GM21786 (cell line): ENCODE measurements at regions not wholly inside any gene's neighbourhood (a gene's known extent, or its start where the extent isn't known, plus 50 kb on each side); places are given as distances from the start of the nearest gene placed in this dataset.

Source experiments
- ATAC-seq: cut with Tn5 transposase; IDR thresholded peaks from one replicate; pipeline ENCODE4 v1.9.1; 2021; ENCODE audit not compliant: unreplicated experiment

DNA sequence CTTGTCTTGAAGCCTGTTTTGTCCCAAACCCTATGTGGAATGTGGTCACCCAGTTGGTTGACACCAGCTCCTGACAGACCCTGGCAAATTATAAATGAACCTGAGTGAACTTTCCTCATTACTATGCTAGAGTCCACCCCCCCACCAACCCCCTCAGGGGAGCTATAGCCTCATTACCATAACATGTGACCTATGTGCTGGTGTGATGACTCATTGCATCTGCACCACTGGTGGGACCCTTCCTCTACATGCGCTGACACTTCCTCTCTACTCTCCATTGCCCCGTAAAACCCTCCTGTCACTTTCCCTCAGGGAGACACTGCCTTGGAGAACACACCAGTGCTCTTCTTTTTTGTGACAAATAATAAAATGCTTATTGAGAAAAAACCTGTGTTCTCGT, 105.0 kb upstream of the SESN3 start:
- ATAC-seq: no peak

DNA sequence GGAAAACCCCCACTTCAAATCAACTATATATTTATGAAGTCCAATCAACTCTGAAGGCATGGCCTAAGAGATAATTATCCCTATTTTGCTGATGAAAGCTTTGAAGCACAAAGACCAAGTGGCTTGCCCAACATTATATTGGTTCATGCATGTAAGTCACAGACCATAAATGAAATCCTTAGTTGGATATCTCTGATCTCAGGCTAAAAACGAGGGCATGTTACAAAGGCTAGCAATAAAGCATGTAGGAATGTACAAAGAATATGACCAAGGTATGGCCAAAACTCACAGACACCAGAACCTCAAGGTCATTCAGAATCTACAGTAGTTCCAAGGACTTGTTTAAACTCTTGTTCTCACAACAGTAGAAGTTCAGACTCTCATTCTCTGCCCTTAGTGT, 100.2 kb upstream of the SESN3 start:
- no peak for ATAC-seq

DNA sequence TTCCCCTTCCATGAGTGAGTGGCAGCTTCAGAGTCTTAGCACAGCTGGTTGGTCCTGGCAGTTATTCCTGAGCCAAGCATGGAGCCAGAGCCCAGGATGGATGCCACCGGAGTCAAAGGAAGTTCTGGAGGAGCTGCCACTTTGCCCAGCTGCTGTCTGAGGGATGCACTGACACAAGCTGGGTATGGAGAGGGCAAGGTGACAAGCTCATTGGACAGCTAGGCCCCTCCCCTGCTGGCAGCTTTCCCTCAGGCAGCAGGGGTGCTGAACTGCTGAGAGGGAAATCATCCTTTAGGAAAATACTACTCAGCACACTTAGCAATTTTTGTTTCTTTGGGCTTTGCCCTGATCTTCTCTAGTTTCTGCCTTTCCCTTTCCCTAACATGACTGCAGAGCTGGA, 99.3 kb upstream of the SESN3 start:
- ATAC-seq: no peak

DNA sequence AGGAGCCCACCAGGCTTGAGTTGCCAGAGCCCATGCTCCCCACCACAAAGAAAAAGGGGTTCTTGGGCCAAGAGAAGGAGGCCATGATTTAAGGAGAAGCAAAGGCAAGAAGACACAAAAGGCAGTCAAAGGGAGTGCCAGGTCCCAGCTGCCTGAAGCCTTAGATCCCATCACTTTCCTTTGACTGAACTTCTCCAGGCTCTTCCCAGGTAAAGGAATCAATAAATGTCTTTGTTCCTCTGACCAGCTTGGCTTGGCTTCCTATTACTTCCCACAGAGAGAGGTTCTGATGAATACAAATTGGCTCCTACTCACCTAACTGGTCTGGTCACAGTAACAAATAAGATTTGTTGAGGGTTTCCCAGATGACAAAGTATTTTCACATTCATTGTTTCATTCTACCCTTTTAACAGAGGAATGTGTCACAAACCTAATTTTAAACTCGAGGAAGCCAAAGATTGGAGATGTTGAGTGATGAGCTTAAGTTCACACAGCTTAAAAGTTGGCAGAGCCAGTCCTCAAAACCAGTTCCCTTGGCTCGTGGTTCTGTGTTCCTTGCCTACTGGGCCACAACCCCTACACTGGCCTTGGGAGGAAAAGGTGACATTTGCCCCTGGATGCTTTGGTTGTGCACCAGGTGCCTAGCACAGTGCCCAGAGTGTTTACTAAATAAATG, 96.4 kb upstream of the SESN3 start:
- no peak for ATAC-seq

DNA sequence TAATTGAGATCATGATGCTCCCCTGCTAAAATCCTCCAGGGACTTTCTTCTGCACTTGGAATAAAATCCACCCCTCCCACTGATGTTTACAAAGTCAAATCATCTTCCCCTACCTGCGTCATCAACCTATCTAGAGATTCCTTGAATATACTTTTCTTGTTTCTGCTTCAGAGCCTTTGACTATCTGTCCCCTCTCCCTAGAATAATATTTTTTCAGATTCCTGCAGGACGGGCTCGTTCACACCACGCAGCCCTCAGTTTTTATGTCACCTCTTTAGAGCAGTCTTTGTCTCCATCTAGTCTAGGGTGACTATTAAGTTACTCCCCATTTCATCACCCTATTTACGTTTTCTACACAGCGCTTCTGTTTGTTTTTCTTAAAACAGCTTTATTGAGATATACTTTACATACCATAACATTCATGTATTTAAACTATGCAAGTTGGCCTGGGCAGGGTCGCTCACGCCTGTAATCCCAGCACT, 94.8 kb upstream of the SESN3 start:
- no peak for ATAC-seq

DNA sequence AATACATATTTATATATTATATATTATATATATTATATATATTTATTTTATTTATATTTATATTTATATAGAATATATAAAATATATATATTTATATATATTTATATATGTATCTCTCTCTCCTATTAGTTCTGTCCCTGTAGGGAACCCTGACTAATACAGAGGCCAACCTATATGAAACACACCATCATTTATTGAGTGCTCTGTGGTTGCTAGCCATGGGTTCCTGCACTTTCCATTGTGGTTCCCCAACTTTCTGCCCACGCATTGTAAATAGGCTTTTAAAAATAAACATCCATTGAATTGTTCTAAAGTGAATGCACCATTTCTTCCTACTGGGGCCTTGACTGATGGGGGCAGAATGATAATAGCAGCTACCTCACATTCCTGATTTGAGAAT, 93.8 kb upstream of the SESN3 start:
- ATAC-seq: no peak

DNA sequence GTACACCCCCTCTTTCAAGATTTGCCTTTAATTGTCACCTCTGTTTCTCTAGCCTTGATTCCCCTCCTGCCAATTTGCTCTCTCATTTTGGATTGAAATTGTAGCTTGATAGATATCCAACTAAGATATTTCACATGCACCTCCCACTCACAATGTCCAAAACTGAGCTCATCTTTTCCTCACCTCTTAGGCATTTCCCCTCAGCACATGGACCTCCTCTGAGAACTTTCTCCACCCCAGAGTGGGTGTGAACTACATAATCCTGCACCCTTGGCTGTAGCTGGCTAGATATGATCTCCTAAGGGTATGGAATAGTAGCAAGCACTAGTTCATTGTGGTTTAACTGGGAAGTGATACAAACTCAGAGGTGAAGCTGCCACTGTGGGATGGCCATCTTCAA, 91.5 kb upstream of the SESN3 start:
- no peak for ATAC-seq

DNA sequence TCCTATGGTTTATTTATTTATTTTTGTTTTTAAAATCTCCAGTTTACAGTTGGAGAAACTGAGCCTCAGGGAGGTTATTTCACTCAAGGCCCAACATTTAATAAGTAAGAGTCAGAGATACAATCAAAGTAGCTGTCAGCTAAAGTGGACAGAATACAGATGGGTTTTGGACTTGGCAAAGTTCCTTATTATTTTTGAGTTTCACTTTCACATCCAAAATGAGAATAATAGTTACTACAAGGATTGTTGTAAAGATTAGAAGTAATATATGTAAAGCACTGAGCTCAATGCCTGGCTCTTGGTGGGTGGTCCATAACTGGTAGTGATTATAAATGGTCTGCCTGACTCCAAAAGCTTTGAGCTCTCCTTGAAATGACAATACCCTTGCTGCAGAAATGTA, 87.5 kb upstream of the SESN3 start:
- no peak for ATAC-seq

DNA sequence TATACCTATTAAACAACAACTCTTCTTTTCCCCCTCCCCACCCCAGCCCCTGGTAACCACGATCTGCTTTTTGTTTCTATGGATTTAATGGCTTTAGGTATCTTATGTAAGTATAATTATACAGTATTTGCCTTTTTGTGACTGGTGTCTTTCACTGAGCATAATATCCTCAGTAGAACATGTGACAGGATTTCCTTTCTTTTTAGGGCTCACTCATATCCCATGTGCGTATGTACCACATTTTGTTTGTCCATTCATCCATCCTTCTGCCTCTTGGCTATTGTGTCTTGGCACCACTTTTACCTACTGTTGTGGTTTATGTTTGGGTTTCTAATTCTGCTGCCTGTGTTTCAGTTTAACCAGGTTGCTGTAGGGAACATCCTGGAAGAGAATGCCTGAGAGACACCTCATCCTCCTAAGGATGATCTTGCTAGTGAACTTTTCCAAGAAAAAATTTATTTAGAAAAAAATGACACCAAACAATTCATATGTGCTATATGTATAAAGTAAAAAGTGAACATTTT, 77.6 kb upstream of the SESN3 start:
- ATAC-seq: no peak

DNA sequence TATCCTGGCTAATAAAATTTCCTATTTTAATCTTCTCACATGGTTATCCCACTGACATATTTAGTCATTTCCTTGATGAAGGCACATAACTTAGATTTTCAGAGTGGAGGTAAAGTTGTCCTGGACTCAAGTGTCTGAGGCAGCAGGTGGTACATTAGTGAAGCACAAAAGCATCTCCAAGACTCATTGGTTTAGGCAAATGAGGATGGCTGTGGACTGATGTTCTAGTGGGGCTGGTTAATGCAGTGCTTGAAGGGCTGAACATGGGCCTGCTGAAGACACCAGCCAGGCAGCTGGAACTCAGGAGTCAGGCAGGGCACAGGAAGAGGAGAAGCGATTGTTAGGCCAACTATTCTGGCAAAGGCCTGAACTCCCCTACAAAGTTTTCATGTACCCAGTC, 76.3 kb upstream of the SESN3 start:
- no peak for ATAC-seq

DNA sequence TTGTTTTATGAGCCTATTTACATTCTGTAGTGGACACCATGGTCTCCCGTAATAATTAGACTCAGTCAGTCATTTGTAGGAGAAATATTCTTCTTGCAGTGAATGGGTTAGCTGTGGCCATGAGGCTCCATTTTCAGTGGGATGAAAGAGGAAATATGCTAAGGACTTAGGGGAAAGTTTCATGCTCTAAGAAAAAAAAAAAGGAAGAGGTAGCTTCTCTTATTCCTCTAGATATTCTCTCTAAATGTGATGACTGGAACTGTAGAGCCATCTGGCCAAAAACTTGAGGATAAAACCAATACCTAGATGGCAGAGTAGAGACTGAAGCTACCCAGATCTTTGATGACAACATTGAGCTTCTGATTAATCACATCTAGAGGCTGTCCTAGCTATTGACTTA, 75.8 kb upstream of the SESN3 start:
- ATAC-seq: no peak

DNA sequence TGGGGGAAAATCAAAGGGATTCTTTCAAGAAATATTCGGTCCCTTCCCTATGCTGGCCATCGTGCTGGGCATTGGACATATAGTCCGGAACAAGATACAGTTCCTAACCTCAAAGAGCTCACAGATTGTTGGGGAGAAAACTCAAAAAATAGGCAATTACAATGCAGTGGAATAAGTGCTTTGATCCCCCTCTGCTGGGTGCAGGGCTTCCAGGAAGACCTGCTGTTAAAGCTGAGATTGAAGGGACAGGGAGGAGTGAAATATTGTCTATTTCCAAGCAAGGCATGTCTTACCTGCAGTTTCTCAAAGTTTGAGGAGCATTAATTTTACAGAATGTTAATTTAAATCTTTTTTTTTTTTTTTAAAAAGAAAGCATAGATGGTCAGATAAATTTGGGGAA, 75.1 kb upstream of the SESN3 start:
- no peak for ATAC-seq

DNA sequence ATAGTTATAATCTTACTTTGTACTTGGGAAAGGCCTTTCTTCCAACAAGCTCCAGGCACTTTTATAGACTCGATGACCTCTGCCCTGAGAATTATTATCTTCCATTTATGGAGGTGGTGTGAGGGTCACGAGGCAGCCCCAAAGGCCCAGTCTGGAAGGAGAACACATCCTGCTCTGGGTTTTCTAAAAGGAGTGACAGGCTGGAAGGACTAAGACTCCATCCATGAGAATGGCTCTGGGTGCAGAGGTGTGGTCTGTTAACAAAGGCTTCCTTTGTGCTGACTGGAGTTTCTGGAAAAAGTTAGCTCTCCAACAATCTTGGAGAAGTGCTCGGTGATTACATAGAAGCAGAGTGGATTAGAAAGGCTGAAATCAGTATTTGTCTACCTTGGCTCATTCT, 74.7 kb upstream of the SESN3 start:
- ATAC-seq: no peak

DNA sequence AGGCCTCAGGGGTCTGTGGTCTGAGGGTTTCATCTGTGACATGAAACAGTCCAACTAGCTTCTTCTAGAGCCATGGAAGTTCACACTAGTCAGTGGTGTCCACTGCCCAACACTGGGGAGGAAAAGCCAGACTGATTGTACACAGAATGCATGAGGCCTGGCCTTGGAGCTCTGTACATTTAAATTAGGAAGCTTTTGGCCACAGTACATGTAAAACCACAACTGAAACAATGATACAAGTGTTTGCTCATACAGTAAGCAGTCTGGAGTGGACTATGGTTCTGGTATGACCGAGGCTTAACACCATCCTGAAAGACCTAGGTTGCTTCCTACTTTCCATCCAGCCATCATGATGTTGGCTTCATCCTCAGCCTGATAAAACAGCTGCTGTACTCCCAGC, 73.8 kb upstream of the SESN3 start:
- ATAC-seq: no peak

DNA sequence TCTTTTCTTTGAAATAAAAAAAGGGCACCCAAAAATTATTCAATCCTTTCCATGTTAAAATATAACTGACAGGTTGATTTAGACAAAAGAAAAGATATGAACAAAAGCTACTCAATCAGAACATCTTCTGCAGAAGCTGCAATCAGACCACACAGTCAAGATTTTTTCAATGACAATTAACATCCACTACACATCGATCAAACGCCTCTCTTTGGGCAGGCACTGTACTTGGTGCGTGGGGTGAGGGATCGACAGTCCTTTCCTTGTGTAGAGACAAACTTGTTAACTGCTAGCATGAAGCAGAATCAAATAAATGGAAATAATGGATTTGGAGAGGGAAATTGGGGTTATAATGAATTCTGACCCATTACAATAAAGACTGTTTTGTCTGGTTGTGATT, 71.2 kb upstream of the SESN3 start:
- ATAC-seq: no peak

DNA sequence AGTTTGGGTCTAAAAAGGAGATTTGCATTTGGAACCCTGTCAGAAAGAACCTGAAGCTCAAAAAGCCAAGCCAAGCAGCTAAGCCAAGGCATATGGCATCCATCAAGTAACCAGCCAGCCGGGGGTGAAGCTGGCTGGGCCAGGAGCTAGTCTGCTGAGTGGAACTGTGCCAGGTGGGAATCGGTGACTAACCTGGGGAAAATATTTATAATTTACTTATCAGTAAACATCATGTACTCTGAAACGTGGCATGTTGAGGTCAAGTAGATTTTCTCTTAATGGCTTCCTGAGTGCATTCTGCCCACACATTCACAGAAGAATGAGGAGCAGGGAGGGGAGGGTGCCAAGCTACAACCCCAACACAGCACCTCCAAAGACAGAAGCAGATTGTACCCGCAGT, 70.5 kb upstream of the SESN3 start:
- no peak for ATAC-seq

DNA sequence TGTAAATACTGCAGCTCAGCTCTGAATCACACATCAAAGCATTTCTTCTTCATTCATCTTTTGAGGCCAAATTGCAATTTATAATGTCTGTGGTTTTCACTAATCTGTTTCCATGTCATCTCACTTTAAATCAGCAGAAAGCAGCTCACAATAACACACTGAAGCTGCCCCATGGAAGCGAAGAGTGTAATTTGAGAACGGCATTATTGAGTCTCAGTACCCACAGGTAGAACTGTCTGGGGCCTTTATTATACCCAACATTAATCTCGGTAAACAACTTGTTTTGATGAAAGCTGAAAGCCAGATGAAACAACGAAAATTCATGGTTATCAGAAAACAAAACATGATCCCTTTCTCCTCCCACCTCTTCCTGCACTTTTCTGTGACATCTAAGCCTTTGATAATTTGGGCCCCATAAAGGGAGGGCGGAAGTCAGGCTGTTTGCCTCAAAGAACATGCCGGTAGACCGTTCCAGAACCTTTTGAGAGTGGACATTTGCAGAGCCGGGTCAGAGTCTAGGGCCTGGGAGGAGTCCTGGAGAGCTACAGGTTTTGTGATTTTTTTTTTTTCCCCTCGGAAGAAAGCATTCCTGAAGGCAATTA, 68.2 kb upstream of the SESN3 start:
- no peak for ATAC-seq

DNA sequence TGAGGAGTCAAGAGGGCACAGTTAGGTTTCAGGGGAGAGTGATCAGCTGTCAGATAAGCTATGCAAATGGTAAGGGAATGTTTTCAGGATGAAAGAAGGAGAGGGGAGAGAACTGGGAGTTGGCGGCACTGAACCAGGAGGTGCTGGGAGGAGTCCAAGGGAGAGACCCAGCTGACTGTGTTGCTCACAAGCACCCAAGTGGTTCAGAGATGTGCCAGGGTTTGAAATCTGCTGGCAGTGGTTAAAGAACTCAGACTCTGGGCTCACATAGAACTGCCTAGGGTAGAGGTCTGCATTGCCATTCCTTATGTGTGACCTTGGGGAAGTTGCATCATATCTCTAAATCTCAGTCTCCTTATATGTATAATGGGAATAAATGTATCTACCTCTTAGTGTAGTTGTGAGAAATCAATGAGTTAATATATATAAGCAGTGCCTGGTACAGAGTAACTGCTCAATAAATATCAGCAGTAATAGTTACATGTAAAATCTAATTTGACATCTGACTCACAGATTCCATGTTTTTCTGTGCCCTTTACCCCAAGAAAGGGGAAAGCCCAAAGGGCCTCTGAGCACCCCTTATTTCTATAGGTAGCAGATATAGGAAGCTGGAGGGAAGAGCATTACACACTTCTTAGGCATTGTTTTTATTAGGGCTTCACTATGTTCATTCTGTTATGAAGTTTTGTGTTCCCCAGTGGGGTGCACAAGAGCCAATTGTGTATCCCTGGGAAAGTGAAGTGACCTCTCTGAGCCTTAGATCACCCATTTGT, 66.9 kb upstream of the SESN3 start:
- no peak for ATAC-seq

DNA sequence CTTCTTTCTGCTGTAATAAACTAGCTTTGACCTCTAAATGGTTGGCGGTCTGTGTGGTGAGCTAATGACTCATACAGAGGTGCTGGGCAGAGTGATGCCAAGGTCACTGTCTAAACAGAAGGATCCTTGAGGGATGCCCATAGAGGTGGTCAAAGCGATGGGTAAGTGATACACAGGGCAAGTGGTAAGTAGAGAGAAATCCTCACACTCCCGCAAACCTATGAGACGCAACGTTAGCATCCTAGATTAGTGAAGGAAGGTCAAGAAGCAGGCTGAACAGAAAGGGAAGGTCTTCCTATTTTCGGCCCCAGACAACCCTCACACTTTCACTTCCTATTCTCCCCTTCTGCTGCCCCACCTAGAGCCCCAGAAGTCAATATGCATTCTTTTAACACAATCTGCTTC, 65.6 kb upstream of the SESN3 start:
- ATAC-seq: peak; percentile 96

DNA sequence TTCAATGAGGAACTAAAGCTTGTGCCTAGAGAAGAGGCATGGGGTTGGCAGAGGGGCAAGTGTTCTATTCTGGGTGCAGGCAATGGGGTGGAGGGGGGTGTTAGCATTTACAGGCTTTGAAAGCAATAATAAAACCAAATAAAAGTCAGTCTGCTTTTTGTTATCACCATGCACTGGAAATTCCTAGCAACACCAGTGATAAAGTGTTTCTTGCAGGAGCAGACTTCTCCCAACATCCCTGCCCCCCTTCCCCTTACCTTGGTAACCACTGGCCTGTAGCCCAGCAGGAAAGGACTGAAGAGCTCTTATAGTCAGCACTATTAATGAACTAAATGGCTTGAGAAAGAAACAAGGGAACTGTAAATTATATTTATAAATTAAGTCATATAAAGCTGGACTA, 65.2 kb upstream of the SESN3 start:
- ATAC-seq: peak; percentile 7

DNA sequence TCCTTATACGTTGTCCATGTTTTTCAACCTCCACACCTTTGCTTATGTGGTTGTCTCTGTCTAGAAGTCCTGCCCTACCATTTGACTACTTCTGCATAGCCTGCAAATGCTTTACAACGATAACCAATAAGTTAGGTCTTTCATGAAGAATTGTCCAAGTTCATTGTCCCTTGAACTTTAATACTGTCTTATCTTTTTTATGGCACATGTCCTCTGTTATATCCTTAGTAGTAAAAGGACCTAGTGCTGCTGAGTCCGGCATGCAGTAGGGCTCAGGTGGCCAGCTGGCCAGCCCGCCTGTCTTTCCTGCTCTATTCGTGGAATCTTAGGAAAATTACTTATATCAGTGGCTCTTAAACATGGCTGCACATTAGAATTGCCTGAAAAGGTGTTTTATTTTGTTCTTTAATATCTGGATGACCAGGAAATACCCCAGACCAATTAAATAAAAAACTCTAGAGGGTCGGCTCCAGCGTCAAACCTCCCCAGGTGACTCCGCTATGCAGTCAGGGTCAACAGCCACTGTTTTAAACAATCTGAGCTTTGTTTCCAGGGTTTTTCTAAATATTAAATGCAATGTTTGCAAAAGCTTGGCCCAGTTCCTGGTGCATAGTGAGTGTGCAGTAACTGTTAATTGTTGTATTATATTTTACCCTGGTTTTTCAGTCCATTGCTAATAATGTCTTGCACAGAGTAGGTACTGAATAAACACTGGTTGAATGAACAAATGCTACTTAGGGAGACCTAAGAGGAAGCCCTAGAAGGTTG, 64.6 kb upstream of the SESN3 start:
- ATAC-seq: no peak
